Keratinocyte (primary cell): ENCODE measurements at regions not wholly inside any gene's neighbourhood (a gene's known extent, or its start where the extent isn't known, plus 50 kb on each side); places are given as distances from the start of the nearest gene placed in this dataset.

Source experiments
- DNase-seq: peaks from one replicate; pipeline ENCODE4 v3.0.0-alpha.2; 2011; ENCODE audit warnings: low read depth, missing footprints, low spot score
- FAIRE-seq: peaks from 2 replicates; lab custom pipeline; 2011; peaks lifted over from hg19 to GRCh38; lab: Jason Lieb, UNC
- H2AFZ ChIP-seq: 2 replicates; pipeline ENCODE4 v1.6.0; 2012; ENCODE audit warnings: low read length, control low read depth, inconsistent platforms; ENCODE audit not compliant: control insufficient read depth
- H3K27ac ChIP-seq: 2 replicates; pipeline ENCODE4 v1.5.1; 2011; ENCODE audit warnings: low read length; ENCODE audit not compliant: control insufficient read depth, insufficient read depth
- H3K27me3 ChIP-seq: 3 replicates; pipeline ENCODE4 v1.6.0; 2011; ENCODE audit warnings: low read length; ENCODE audit not compliant: control insufficient read depth, insufficient read depth; ENCODE audit errors: extremely low read depth
- H3K36me3 ChIP-seq, 2 experiments: 2 replicates in 1 of 2; 3 replicates in 1 of 2; pipeline ENCODE4 v1.5.1; 2011; ENCODE audit warnings: low read length in 2 of 2, mild to moderate bottlenecking in 1 of 2; ENCODE audit not compliant: control insufficient read depth in 2 of 2, insufficient read depth in 2 of 2; ENCODE audit errors: extremely low read depth in 1 of 2
- H3K4me1 ChIP-seq: 3 replicates; pipeline ENCODE4 v1.5.1; 2011; ENCODE audit warnings: low read length; ENCODE audit not compliant: control insufficient read depth, insufficient read depth; ENCODE audit errors: extremely low read depth
- H3K4me2 ChIP-seq: 3 replicates; pipeline ENCODE4 v1.6.0; 2011; ENCODE audit warnings: low read depth, low read length; ENCODE audit not compliant: control insufficient read depth, insufficient read depth; ENCODE audit errors: extremely low read depth
- H3K4me3 ChIP-seq, 3 experiments: fragments of 200-600 bp in 1 of 3; sonication (generic) in 1 of 3; 2 replicates in 2 of 3; 3 replicates in 1 of 3; pipeline ENCODE4 v1.5.1; 2011 to 2016; ENCODE audit warnings: low read length in 3 of 3, mild to moderate bottlenecking in 3 of 3, control low read depth in 2 of 3, inconsistent platforms in 1 of 3, low read depth in 1 of 3, mixed read lengths in 1 of 3, mixed run types in 1 of 3, moderate library complexity in 1 of 3; ENCODE audit not compliant: control insufficient read depth in 2 of 3, insufficient read depth in 2 of 3; ENCODE audit errors: extremely low read depth in 1 of 3
- H3K79me2 ChIP-seq: 2 replicates; pipeline ENCODE4 v1.6.0; 2012; ENCODE audit warnings: low read length; ENCODE audit not compliant: control insufficient read depth, insufficient read depth
- H3K9ac ChIP-seq: 3 replicates; pipeline ENCODE4 v1.6.0; 2011; ENCODE audit warnings: low read length; ENCODE audit not compliant: control insufficient read depth, insufficient read depth; ENCODE audit errors: extremely low read depth
- H3K9me1 ChIP-seq: 3 replicates; pipeline ENCODE4 v1.6.0; 2011; ENCODE audit warnings: low read length; ENCODE audit not compliant: control insufficient read depth, insufficient read depth; ENCODE audit errors: extremely low read depth
- H3K9me3 ChIP-seq: 2 replicates; pipeline ENCODE4 v1.5.1; 2012; ENCODE audit warnings: low read depth, low read length; ENCODE audit not compliant: control insufficient read depth
- H4K20me1 ChIP-seq: 3 replicates; pipeline ENCODE4 v1.6.0; 2011; ENCODE audit warnings: low read length; ENCODE audit not compliant: control insufficient read depth, insufficient read depth; ENCODE audit errors: extremely low read depth
- EZH2 ChIP-seq: IDR thresholded peaks from one replicate; pipeline ENCODE4 v1.6.1; 2012; ENCODE audit warnings: inconsistent platforms, mild to moderate bottlenecking, low read length, moderate library complexity
- dilution Hi-C: fragments of 300-500 bp; cut with MboI; formaldehyde crosslinking; loops from one replicate; pipeline ENCODE4 v1.7.0; 2020; ENCODE audit warnings: low sequenced_read_pairs; ENCODE audit not compliant: extremely low pct_ligation_motif_present
- TF ChIP-seq, protein P1 (sequence below), 3 experiments: IDR thresholded peaks in 1 of 3; conservative IDR thresholded peaks in 1 of 3; optimal IDR thresholded peaks in 1 of 3; 2 replicates in 2 of 3; 3 replicates in 1 of 3; pipeline versions ENCODE3 to v1.5.1; 2011; ENCODE audit warnings: low read length in 3 of 3, mild to moderate bottlenecking in 3 of 3, moderate library complexity in 2 of 3, control low read depth in 1 of 3, inconsistent platforms in 1 of 3; ENCODE audit not compliant: insufficient read depth in 2 of 3; ENCODE audit errors: extremely low read depth in 1 of 3

GRCh38 chr9:121563881-121564460 is 64.3 kb upstream of the GGTA1 start:
- Histone ChIP-seq H3K4me2 (no peak overlapping the region), H2AFZ (no peak overlapping the region), H3K36me3 (no peaks in the 10 kb centered on the region), H3K4me3 (no peak overlapping the region), H3K4me1 (peaks cover 2% of the 10 kb centered on the region), H3K9me3 (no peaks in the 10 kb centered on the region), H3K79me2 (no peaks in the 10 kb centered on the region), H3K27ac (no peak overlapping the region), H4K20me1 (no peaks in the 10 kb centered on the region), H3K27me3 (no peaks in the 10 kb centered on the region), H3K9me1 (no peaks in the 10 kb centered on the region), H3K9ac (no peak overlapping the region)
- DNase-seq (no peak), FAIRE-seq (no peak)
- dilution Hi-C loops: no loop called here
- TF ChIP-seq, protein P1, sequence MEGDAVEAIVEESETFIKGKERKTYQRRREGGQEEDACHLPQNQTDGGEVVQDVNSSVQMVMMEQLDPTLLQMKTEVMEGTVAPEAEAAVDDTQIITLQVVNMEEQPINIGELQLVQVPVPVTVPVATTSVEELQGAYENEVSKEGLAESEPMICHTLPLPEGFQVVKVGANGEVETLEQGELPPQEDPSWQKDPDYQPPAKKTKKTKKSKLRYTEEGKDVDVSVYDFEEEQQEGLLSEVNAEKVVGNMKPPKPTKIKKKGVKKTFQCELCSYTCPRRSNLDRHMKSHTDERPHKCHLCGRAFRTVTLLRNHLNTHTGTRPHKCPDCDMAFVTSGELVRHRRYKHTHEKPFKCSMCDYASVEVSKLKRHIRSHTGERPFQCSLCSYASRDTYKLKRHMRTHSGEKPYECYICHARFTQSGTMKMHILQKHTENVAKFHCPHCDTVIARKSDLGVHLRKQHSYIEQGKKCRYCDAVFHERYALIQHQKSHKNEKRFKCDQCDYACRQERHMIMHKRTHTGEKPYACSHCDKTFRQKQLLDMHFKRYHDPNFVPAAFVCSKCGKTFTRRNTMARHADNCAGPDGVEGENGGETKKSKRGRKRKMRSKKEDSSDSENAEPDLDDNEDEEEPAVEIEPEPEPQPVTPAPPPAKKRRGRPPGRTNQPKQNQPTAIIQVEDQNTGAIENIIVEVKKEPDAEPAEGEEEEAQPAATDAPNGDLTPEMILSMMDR (optimal IDR thresholded peaks at IDR 0.05 in 1 of 3, IDR thresholded peaks at IDR 0.05 in 1 of 3, conservative IDR thresholded peaks at IDR 0.05 in 1 of 3; ENCODE audit: extremely low read depth in 1 of 3, insufficient read depth in 2 of 3, low read length in 3 of 3): no peak
- TF ChIP-seq EZH2: no peak

- H3K9me1 ChIP-seq: no peaks in the 10 kb centered on the region
- no peaks in the 10 kb centered on the region for H3K27me3 ChIP-seq
- TF ChIP-seq, protein P1 (optimal IDR thresholded peaks at IDR 0.05 in 1 of 3, IDR thresholded peaks at IDR 0.05 in 1 of 3, conservative IDR thresholded peaks at IDR 0.05 in 1 of 3; ENCODE audit: extremely low read depth in 1 of 3, insufficient read depth in 2 of 3, low read length in 3 of 3): no peak
- no peak for TF ChIP-seq EZH2
- H3K79me2 ChIP-seq: no peaks in the 10 kb centered on the region
- no peak overlapping the region for H3K9ac ChIP-seq
- no peaks in the 10 kb centered on the region for H3K9me3 ChIP-seq
- H3K4me2 ChIP-seq: no peak overlapping the region
- no peaks in the 10 kb centered on the region for H3K36me3 ChIP-seq
- H3K27ac ChIP-seq: no peak overlapping the region
- DNase-seq: no peak
- H3K4me1 ChIP-seq: peaks cover 3% of the 10 kb centered on the region
- H2AFZ ChIP-seq: no peak overlapping the region
- dilution Hi-C loops: no loop called here
- no peaks in the 10 kb centered on the region for H4K20me1 ChIP-seq
- no peak for FAIRE-seq
- no peak overlapping the region for H3K4me3 ChIP-seq
These were observed 65.0 kb upstream of the GGTA1 start for GRCh38 chr9:121564504-121565260.
